Esophagus squamous epithelium (tissue), 5 donors: ENCODE measurements at regions not wholly inside any gene's neighbourhood (a gene's known extent, or its start where the extent isn't known, plus 50 kb on each side); places are given as distances from the start of the nearest gene placed in this dataset.

Experiments used
- DNase-seq: peaks from one replicate; lab custom pipeline; 2025; lab: John Stamatoyannopoulos, UW
- H3K27ac ChIP-seq, 4 donors: fragments of 200-600 bp; sonication (generic); one replicate each; pipeline ENCODE4 v1.5.1; 2016 to 2019; ENCODE audit warnings: mild to moderate bottlenecking in 1 of 4
- H3K27me3 ChIP-seq, 4 donors: fragments of 200-600 bp; sonication (generic); 1 replicate in 3 of 4; 2 replicates in 1 of 4; pipeline versions ENCODE4 v1.5.1 to v1.6.0; 2017 to 2021; ENCODE audit warnings: antibody characterized with exemption in 1 of 4
- H3K36me3 ChIP-seq, 3 donors: fragments of 200-600 bp; sonication (generic); one replicate each; pipeline ENCODE4 v1.5.1; 2016 to 2019
- H3K4me1 ChIP-seq, 3 donors: fragments of 200-600 bp; sonication (generic); one replicate each; pipeline ENCODE4 v1.5.1; 2017 to 2019
- H3K4me3 ChIP-seq, 4 donors: fragments of 200-600 bp; sonication (generic); 1 replicate in 3 of 4; 2 replicates in 1 of 4; pipeline ENCODE4 v1.5.1; 2016 to 2019; ENCODE audit warnings: mild to moderate bottlenecking in 2 of 4, moderate library complexity in 1 of 4
- H3K9me3 ChIP-seq, 3 donors: fragments of 200-600 bp; sonication (generic); one replicate each; pipeline ENCODE4 v1.5.1; 2016 to 2019
- CTCF ChIP-seq, 6 experiments: fragments of 450-650 bp in 4 of 6; fragments of 200-600 bp in 2 of 6; sonication (generic) in 2 of 6; IDR thresholded peaks; one replicate each; pipeline ENCODE4 v1.5.1; 2016 to 2019; ENCODE audit warnings: antibody characterized with exemption in 6 of 6, mild to moderate bottlenecking in 4 of 6, moderate library complexity in 4 of 6
- POLR2A ChIP-seq, 4 donors: fragments of 450-650 bp; IDR thresholded peaks; one replicate each; pipeline ENCODE4 v1.6.1; 2017; ENCODE audit warnings: antibody characterized with exemption in 4 of 4, mild to moderate bottlenecking in 4 of 4, moderate library complexity in 3 of 4
- WGBS, 2 donors: methylation state at CpG; one replicate each; pipeline ENCODE4 v1.1.5; 2018; 5-methylcytosine and 5-hydroxymethylcytosine counted together
- intact Hi-C: fragments of 100-400 bp; cut with DNase I; formaldehyde crosslinking; loops from one replicate; pipeline ENCODE4 v1.15.0; 2022
- donor health status: DM: yes; HTN: yes; CAD: no.

GRCh38 chr11:86175626-86176025 is 68.9 kb upstream of the EED start:
- Histone ChIP-seq H3K4me3 (no peak overlapping the region), H3K4me1 (peaks cover 15 to 40% (median 25%) of the 10 kb centered on the region in 3 donors), H3K9me3 (no peaks in the 10 kb centered on the region), H3K27ac (peak overlapping the region in 1 of 4 donors; percentile 88), H3K36me3 (no peaks in the 10 kb centered on the region), H3K27me3 (no peaks in the 10 kb centered on the region)
- DNase-seq, result no peak
- 88 to 98% methylated on average over 2 of the region's 2 CpGs for WGBS, 2 donors
- no peak for TF ChIP-seq CTCF (IDR thresholded peaks at IDR 0.05)
- TF ChIP-seq POLR2A (IDR thresholded peaks at IDR 0.05), result no peak
- intact Hi-C loops, result no loop called here

DNA sequence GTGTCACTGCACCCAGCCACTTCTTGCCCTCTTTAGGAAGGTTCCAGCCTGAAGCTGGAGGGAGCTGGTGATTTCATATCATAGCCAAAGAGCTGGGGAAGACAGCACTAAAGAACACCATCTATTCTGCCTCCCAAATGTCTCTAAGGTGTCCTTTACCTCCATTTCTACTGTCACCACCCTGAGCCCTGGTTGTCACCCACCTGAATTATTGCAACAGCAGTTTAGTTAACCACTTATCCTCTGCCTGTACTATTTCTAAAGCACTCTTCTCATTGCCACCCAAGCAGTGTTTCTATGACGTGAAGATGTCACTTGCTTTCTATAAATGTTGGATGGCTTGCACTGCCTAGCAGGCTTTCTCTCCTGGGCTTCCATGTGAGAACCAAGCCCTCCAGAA is 69.4 kb upstream of the EED start:
- no peak for TF ChIP-seq CTCF (IDR thresholded peaks at IDR 0.05)
- TF ChIP-seq POLR2A (IDR thresholded peaks at IDR 0.05), result no peak
- Histone ChIP-seq H3K27me3 (no peaks in the 10 kb centered on the region), H3K4me1 (peaks cover 15 to 39% (median 25%) of the 10 kb centered on the region in 3 donors), H3K4me3 (no peak overlapping the region), H3K36me3 (no peaks in the 10 kb centered on the region), H3K27ac (peak overlapping the region in 3 of 4 donors; percentile 47 to 88 (median 79)), H3K9me3 (no peaks in the 10 kb centered on the region)
- no peak for DNase-seq
- intact Hi-C loops, result no loop called here
- 73 to 100% methylated on average over 1 of the region's 1 CpG for WGBS, 2 donors

DNA sequence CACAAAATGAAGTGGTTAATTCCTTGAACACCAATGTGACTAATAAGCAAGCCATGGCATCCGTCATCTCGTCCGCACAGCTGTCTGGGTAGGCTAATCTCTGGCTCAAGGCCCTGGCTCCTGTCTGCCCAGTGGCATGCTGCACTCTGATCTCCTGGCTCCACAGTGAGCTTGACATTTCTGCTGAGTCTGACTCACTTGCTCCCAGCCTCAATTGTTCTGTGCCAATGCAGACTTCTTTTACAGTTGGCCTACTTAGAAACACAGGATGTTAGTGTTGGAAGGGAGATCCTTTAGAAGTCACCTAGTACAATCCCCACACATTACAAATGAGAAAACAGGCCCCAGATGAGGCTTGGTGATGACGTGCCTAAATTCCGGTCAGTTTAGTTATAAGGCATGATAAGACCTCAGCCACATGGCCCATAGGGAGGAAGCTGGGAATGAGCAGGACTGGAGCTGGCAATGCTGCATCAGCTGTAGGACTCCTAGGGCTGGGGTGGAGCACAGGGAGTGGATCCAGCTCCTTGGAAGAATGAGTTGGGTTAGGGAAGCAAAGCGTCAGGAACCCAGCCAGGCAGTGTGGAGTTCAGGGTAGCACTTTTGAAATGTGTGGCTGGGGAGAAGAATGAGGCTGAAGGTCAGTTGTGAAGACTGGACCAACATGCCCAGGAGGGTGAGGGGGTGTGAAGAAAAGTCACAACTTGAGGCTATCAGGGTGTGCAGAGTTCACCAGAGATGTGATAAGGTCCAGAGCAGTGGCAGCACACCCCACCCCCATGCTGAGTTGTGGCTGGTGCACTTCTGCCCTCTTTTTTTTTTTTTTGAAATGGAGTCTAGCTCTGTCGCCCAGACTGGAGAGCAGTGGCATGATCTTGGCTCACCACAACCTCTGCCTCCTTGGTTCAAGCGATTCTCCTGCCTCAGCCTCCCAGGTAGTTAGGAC is 70.2 kb upstream of the EED start:
- TF ChIP-seq CTCF (IDR thresholded peaks at IDR 0.05) (no peak), POLR2A (IDR thresholded peaks at IDR 0.05) (no peak)
- Histone ChIP-seq H3K9me3 (no peaks in the 10 kb centered on the region), H3K27me3 (no peaks in the 10 kb centered on the region), H3K27ac (peak overlapping the region; percentile 47 to 88 (median 64)), H3K36me3 (no peaks in the 10 kb centered on the region), H3K4me1 (peaks cover 15 to 31% (median 25%) of the 10 kb centered on the region in 3 donors), H3K4me3 (no peak overlapping the region)
- intact Hi-C loops, result no loop called here
- peak; percentile 25 for DNase-seq
- 35 to 41% methylated on average over 8 of the region's 8 CpGs for WGBS, 2 donors

DNA sequence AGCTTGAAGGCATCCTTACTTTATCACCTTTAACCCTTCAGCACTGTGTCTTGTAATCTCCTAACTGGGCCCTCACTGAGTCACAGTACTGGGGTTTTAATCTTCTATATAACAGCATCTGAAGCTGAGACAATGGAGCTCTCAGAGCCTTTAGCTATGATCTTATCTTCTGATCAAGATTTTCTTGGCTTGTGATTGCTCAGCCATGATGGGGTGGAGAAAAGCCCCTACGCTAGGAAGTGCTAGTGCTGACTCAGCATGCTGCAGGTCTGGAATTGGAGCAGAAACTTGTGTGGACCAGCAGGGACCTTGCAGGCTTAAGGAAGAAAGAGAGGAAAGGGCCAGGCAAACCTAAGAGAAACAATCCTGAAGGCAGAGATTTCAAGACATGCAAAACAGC is 71.7 kb upstream of the EED start:
- H3K36me3 ChIP-seq, result no peaks in the 10 kb centered on the region
- no peak overlapping the region for H3K4me3 ChIP-seq
- H3K9me3 ChIP-seq, result no peaks in the 10 kb centered on the region
- no peak for TF ChIP-seq CTCF (IDR thresholded peaks at IDR 0.05)
- no peak for TF ChIP-seq POLR2A (IDR thresholded peaks at IDR 0.05)
- 33% methylated on average over 1 of the region's 1 CpG; no CpG with 5 or more reads in 1 of the 2 donors for WGBS, 2 donors
- intact Hi-C loops, result no loop called here
- no peak for DNase-seq
- H3K27me3 ChIP-seq, result no peaks in the 10 kb centered on the region
- peaks cover 15 to 27% (median 20%) of the 10 kb centered on the region in 3 donors for H3K4me1 ChIP-seq
- H3K27ac ChIP-seq, result no peak overlapping the region

GRCh38 chr11:86171627-86172026 is 72.9 kb upstream of the EED start:
- intact Hi-C loops, result no loop called here
- 87 to 95% methylated on average over 3 to 4 of the region's 4 CpGs for WGBS, 2 donors

More at GRCh38 chr11:86171627-86172026, 72.9 kb upstream of the EED start:
- Histone ChIP-seq H3K27me3 (no peaks in the 10 kb centered on the region), H3K36me3 (no peaks in the 10 kb centered on the region), H3K27ac (no peak overlapping the region), H3K4me1 (peaks cover 12 to 27% (median 21%) of the 10 kb centered on the region in 3 donors), H3K4me3 (no peak overlapping the region), H3K9me3 (no peaks in the 10 kb centered on the region)
- no peak for DNase-seq
- TF ChIP-seq POLR2A (IDR thresholded peaks at IDR 0.05), result no peak
- TF ChIP-seq CTCF (IDR thresholded peaks at IDR 0.05), result no peak
